ENCODE measurements at regions not wholly inside any gene's neighbourhood (a gene's known extent, or its start where the extent isn't known, plus 50 kb on each side); places are given as distances from the start of the nearest gene placed in this dataset.
"Not testable (repeated sequence)": the region's sequence is repeated elsewhere in the genome, so short reads cannot be mapped to it uniquely, and the experiment has no call there.

GRCh38 chr6:105868823-105869460 lies 217.2 kb upstream of the PRDM1 start:
- TF ChIP-seq, protein P1, sequence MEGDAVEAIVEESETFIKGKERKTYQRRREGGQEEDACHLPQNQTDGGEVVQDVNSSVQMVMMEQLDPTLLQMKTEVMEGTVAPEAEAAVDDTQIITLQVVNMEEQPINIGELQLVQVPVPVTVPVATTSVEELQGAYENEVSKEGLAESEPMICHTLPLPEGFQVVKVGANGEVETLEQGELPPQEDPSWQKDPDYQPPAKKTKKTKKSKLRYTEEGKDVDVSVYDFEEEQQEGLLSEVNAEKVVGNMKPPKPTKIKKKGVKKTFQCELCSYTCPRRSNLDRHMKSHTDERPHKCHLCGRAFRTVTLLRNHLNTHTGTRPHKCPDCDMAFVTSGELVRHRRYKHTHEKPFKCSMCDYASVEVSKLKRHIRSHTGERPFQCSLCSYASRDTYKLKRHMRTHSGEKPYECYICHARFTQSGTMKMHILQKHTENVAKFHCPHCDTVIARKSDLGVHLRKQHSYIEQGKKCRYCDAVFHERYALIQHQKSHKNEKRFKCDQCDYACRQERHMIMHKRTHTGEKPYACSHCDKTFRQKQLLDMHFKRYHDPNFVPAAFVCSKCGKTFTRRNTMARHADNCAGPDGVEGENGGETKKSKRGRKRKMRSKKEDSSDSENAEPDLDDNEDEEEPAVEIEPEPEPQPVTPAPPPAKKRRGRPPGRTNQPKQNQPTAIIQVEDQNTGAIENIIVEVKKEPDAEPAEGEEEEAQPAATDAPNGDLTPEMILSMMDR (IDR thresholded peaks at IDR 0.05) = no peak
- ATAC-seq (ENCODE audit: low FRiP score) = no peak
- DNase-seq (ENCODE audit: low spot score) = no peak

DNA sequence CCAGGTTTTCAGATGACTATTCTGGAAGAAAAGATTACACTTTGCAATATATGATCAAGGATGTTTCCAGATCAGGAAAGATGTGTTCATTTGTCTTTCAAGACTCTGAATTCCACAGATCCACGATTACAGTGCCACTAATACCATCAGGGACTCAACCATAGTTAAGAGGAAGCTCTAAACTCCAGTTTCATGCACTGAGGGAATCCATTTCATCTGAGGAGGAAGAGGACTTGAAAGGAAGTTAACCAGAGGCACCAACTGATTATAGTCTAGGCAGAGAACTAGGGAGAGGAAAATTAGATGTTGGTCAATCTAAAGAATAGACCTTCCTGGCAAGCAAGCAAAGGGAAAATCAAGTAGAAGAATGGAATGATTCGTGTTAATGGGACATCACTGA lies 218.3 kb upstream of the PRDM1 start:
- DNase-seq (ENCODE audit: low spot score) (no peak), ATAC-seq (ENCODE audit: low FRiP score) (no peak)
- TF ChIP-seq, protein P1 (IDR thresholded peaks at IDR 0.05) = no peak

DNA sequence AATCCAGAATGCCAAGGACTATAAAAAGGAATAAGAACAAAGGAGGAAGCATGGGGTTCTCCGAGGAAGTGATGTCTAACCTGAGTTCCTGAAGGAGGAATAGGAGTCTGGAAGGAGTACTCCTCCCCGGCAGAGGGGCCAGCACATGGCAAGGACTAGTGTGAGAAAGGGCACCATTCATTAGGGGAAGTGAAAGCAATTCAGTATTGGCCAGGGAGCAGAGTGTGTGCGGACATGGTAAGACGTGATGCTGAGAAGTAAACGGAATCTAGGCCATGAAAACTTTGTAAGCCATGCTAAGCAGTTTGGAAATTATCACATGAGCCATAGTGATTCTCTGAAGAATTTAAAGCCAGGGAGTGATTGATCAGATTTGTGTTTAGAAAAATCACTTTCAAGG lies 218.9 kb upstream of the PRDM1 start:
- TF ChIP-seq, protein P1 (IDR thresholded peaks at IDR 0.05) = no peak
- ATAC-seq (ENCODE audit: low FRiP score) = no peak
- DNase-seq (ENCODE audit: low spot score) = no peak

- no peak for DNase-seq (ENCODE audit: low spot score)
- no peak for ATAC-seq (ENCODE audit: low FRiP score)
- TF ChIP-seq, protein P1 (IDR thresholded peaks at IDR 0.05) = no peak
Measured at GRCh38 chr6:105862936-105863607, 223.1 kb upstream of the PRDM1 start.

- ATAC-seq (ENCODE audit: low FRiP score); DNase-seq (ENCODE audit: low spot score): not testable (repeated sequence)
Measured at GRCh38 chr6:105860927-105861326, 225.2 kb upstream of the PRDM1 start.

GRCh38 chr6:105859457-105859856 lies 226.7 kb upstream of the PRDM1 start:
- DNase-seq (ENCODE audit: low spot score) (no peak), ATAC-seq (ENCODE audit: low FRiP score) (no peak)
- TF ChIP-seq, protein P1 (IDR thresholded peaks at IDR 0.05) = no peak

DNA sequence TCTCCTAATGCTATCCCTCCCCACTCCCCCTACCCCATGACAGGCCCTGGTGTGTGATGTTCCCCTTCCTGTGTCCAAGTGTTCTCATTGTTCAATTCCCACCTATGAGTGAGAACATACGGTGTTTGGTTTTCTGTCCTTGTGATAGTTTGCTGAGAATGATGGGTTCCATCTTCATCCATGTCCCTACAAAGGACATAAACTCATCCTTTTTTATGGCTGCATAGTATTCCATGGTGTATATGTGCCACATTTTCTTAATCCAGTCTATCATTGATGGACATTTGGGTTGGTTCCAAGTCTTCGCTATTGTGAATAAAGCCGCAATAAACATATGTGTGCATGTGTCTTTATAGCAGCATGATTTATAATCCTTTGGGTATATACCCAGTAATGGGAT lies 227.5 kb upstream of the PRDM1 start:
- ATAC-seq (ENCODE audit: low FRiP score) = not testable (repeated sequence)

GRCh38 chr6:105855433-105855832 lies 230.7 kb upstream of the PRDM1 start:
- no peak for DNase-seq (ENCODE audit: low spot score)

More for the DNA sequence above, 227.5 kb upstream of the PRDM1 start:
- not testable (repeated sequence) for DNase-seq (ENCODE audit: low spot score)

DNA sequence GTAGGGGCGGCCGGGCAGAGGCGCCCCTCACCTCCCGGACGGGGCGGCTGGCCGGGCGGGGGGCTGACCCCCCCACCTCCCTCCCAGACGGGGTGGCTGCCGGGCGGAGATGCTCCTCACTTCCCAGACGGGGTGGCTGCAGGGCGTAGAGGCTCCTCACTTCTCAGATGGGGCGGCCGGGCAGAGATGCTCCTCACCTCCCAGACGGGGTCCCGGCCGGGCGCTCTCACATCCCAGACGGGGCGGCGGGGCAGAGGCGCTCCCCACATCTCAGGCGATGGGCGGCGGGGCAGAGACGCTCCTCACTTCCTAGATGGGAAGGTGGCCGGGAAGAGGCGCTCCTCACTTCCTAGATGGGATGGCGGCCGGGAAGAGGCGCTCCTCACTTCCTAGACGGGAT lies 232.2 kb upstream of the PRDM1 start:
- ATAC-seq (ENCODE audit: low FRiP score); DNase-seq (ENCODE audit: low spot score): not testable (repeated sequence)

More at GRCh38 chr6:105855433-105855832, 230.7 kb upstream of the PRDM1 start:
- ATAC-seq (ENCODE audit: low FRiP score) = no peak
- TF ChIP-seq, protein P1 (IDR thresholded peaks at IDR 0.05) = no peak

All from omental fat pad (tissue), 3 donors.